A549 (cell line): ENCODE measurements at regions not wholly inside any gene's neighbourhood (a gene's known extent, or its start where the extent isn't known, plus 50 kb on each side); places are given as distances from the start of the nearest gene placed in this dataset.

Source experiments
- BHLHE40 ChIP-seq: IDR thresholded peaks from 2 replicates; pipeline ENCODE4 v1.6.1; 2012; ENCODE audit warnings: low read depth, low read length, inconsistent platforms
- CBX2 ChIP-seq: fragments of 200-600 bp; sonication (generic); IDR thresholded peaks from 2 replicates; pipeline ENCODE4 v1.6.1; 2016; ENCODE audit warnings: low read depth, mild to moderate bottlenecking, borderline replicate concordance
- CBX8 ChIP-seq: fragments of 200-600 bp; sonication (generic); IDR thresholded peaks from 2 replicates; pipeline ENCODE4 v1.6.1; 2016
- CHD2 ChIP-seq: fragments of 150-350 bp; IDR thresholded peaks from 2 replicates; pipeline ENCODE4 v1.6.1; 2014; ENCODE audit warnings: low read length; ENCODE audit not compliant: partially characterized antibody
- CTCF ChIP-seq: fragments of >200 bp; sonication (Bioruptor Twin); formaldehyde crosslinking; IDR thresholded peaks from 3 replicates; pipeline ENCODE4 v1.5.1; 2016
- EHMT2 ChIP-seq: fragments of 200-600 bp; sonication (generic); IDR thresholded peaks from 2 replicates; pipeline ENCODE4 v1.6.1; 2016; ENCODE audit warnings: antibody characterized with exemption, low read depth, mild to moderate bottlenecking, moderate library complexity
- MAZ ChIP-seq: fragments of 150-350 bp; IDR thresholded peaks from 2 replicates; pipeline ENCODE4 v1.6.1; 2014; ENCODE audit warnings: antibody characterized with exemption, low read depth, low read length, borderline replicate concordance
- NFE2L2 ChIP-seq: fragments of 150-350 bp; conservative IDR thresholded peaks from 2 replicates; pipeline ENCODE4 v1.6.1; 2014; ENCODE audit warnings: low read length
- NR3C1 ChIP-seq: fragments of >200 bp; sonication (Bioruptor Twin); formaldehyde crosslinking; IDR thresholded peaks from 3 replicates; pipeline ENCODE4 v1.6.1; 2017
- POLR2A ChIP-seq: IDR thresholded peaks from 2 replicates; pipeline ENCODE4 v1.6.1; 2012; ENCODE audit warnings: mild to moderate bottlenecking, low read length
- RAD21 ChIP-seq, 2 experiments: fragments of >200 bp in 1 of 2; sonication (Bioruptor Twin) in 1 of 2; formaldehyde crosslinking in 1 of 2; IDR thresholded peaks in 1 of 2; conservative IDR thresholded peaks in 1 of 2; 2 replicates in 1 of 2; 3 replicates in 1 of 2; pipeline ENCODE4 v1.6.1; 2012 to 2018; ENCODE audit warnings: inconsistent platforms in 1 of 2
- RCOR1 ChIP-seq: fragments of 150-350 bp; IDR thresholded peaks from 2 replicates; pipeline ENCODE4 v1.6.1; 2014; ENCODE audit warnings: antibody characterized with exemption, low read length, low read depth
- TF ChIP-seq, protein P1 (sequence below): fragments of 200-600 bp; sonication (generic); IDR thresholded peaks from 2 replicates; pipeline ENCODE4 v1.6.1; 2016; ENCODE audit warnings: antibody characterized with exemption, mild to moderate bottlenecking, moderate library complexity
- TF ChIP-seq, protein P2 (sequence below): fragments of 150-350 bp; IDR thresholded peaks from 2 replicates; pipeline ENCODE4 v1.6.1; 2014; ENCODE audit warnings: low read depth, mild to moderate bottlenecking, low read length

DNA sequence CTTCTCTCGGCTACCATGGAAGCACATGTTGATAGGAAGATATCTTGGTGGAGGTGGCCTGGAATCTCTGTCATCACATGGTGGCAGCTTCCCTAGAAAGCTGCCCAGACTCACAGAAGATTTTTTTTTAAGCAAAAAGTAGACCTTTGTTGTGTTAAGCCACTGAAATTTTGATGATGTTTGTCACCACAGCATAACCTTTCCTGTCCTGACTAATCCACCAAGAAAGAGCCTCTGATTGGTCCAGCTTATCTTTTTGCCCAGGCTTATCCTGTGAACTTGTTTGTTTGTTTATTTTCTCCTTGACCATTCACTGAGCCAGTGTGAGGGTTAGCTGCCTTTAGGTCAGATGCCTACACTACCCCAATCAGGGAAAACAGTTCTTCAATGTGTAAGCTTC lies 96.5 kb upstream of the LHX1 start:
- TF ChIP-seq CTCF (no peak), RAD21 (conservative IDR thresholded peaks at IDR 0.05 in 1 of 2, IDR thresholded peaks at IDR 0.05 in 1 of 2) (no peak), BHLHE40 (no peak), NR3C1 (no peak), CBX2 (no peak), CHD2 (no peak), POLR2A (no peak), EHMT2 (no peak), CBX8 (no peak), MAZ (no peak), RCOR1 (no peak), NFE2L2 (no peak)
- TF ChIP-seq, protein P1, sequence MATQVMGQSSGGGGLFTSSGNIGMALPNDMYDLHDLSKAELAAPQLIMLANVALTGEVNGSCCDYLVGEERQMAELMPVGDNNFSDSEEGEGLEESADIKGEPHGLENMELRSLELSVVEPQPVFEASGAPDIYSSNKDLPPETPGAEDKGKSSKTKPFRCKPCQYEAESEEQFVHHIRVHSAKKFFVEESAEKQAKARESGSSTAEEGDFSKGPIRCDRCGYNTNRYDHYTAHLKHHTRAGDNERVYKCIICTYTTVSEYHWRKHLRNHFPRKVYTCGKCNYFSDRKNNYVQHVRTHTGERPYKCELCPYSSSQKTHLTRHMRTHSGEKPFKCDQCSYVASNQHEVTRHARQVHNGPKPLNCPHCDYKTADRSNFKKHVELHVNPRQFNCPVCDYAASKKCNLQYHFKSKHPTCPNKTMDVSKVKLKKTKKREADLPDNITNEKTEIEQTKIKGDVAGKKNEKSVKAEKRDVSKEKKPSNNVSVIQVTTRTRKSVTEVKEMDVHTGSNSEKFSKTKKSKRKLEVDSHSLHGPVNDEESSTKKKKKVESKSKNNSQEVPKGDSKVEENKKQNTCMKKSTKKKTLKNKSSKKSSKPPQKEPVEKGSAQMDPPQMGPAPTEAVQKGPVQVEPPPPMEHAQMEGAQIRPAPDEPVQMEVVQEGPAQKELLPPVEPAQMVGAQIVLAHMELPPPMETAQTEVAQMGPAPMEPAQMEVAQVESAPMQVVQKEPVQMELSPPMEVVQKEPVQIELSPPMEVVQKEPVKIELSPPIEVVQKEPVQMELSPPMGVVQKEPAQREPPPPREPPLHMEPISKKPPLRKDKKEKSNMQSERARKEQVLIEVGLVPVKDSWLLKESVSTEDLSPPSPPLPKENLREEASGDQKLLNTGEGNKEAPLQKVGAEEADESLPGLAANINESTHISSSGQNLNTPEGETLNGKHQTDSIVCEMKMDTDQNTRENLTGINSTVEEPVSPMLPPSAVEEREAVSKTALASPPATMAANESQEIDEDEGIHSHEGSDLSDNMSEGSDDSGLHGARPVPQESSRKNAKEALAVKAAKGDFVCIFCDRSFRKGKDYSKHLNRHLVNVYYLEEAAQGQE: no peak
- TF ChIP-seq, protein P2, sequence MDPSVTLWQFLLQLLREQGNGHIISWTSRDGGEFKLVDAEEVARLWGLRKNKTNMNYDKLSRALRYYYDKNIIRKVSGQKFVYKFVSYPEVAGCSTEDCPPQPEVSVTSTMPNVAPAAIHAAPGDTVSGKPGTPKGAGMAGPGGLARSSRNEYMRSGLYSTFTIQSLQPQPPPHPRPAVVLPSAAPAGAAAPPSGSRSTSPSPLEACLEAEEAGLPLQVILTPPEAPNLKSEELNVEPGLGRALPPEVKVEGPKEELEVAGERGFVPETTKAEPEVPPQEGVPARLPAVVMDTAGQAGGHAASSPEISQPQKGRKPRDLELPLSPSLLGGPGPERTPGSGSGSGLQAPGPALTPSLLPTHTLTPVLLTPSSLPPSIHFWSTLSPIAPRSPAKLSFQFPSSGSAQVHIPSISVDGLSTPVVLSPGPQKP: no peak
